Nucleus accumbens (tissue), 56 donors: ENCODE measurements at regions not wholly inside any gene's neighbourhood (a gene's known extent, or its start where the extent isn't known, plus 50 kb on each side); places are given as distances from the start of the nearest gene placed in this dataset.
"Not testable (repeated sequence)": the region's sequence is repeated elsewhere in the genome, so short reads cannot be mapped to it uniquely, and the experiment has no call there.

Experiments
- DNase-seq, 56 donors: peaks; one replicate each; lab custom pipeline; 2025; lab: John Stamatoyannopoulos, UW

GRCh38 chr5:142411656-142412425, 87.0 kb upstream of the SPRY4 start:
- no peak for DNase-seq

GRCh38 chr5:142411103-142411502, 86.3 kb upstream of the SPRY4 start:
- DNase-seq: no peak

- DNase-seq: no peak
Measured at GRCh38 chr5:142408981-142409481, 84.2 kb upstream of the SPRY4 start.

- DNase-seq: no peak
Measured at GRCh38 chr5:142408536-142408935, 83.7 kb upstream of the SPRY4 start.

- no peak for DNase-seq
Measured at GRCh38 chr5:142405814-142406395, 81.1 kb upstream of the SPRY4 start.

GRCh38 chr5:142405023-142405422, 80.2 kb upstream of the SPRY4 start:
- DNase-seq: no peak

GRCh38 chr5:142404046-142404477, 79.2 kb upstream of the SPRY4 start:
- DNase-seq: no peak

GRCh38 chr5:142403583-142403982, 78.8 kb upstream of the SPRY4 start:
- DNase-seq: no peak

GRCh38 chr5:142402752-142403318, 78.0 kb upstream of the SPRY4 start:
- no peak for DNase-seq

GRCh38 chr5:142400415-142400814, 75.6 kb upstream of the SPRY4 start:
- no peak for DNase-seq

GRCh38 chr5:142399891-142400290, 75.1 kb upstream of the SPRY4 start:
- no peak for DNase-seq

- no peak for DNase-seq
Measured at GRCh38 chr5:142398730-142399055, 73.9 kb upstream of the SPRY4 start.

- DNase-seq: not testable (repeated sequence)
Measured at GRCh38 chr5:142398011-142398729, 73.3 kb upstream of the SPRY4 start.

GRCh38 chr5:142397178-142397577, 72.4 kb upstream of the SPRY4 start:
- no peak for DNase-seq

- no peak for DNase-seq
Measured at GRCh38 chr5:142396436-142397038, 71.7 kb upstream of the SPRY4 start.

- DNase-seq: no peak
Measured at GRCh38 chr5:142395334-142395733, 70.5 kb upstream of the SPRY4 start.

- DNase-seq: no peak
Measured at GRCh38 chr5:142391058-142391845, 66.4 kb upstream of the SPRY4 start.

GRCh38 chr5:142390334-142390733, 65.5 kb upstream of the SPRY4 start:
- DNase-seq: no peak

- no peak for DNase-seq
Measured at GRCh38 chr5:142388696-142389095, 63.9 kb upstream of the SPRY4 start.
